ENCODE measurements at regions not wholly inside any gene's neighbourhood (a gene's known extent, or its start where the extent isn't known, plus 50 kb on each side); places are given as distances from the start of the nearest gene placed in this dataset.

GRCh38 chr6:105851113-105851580 is 235.0 kb upstream of the PRDM1 start:
- DNase-seq (ENCODE audit: low read depth in 4 of 4, low spot score in 1 of 4) = no peak

- DNase-seq (ENCODE audit: low read depth in 4 of 4, low spot score in 1 of 4) = no peak
Observed at GRCh38 chr6:105850261-105851112, 235.6 kb upstream of the PRDM1 start.

DNA sequence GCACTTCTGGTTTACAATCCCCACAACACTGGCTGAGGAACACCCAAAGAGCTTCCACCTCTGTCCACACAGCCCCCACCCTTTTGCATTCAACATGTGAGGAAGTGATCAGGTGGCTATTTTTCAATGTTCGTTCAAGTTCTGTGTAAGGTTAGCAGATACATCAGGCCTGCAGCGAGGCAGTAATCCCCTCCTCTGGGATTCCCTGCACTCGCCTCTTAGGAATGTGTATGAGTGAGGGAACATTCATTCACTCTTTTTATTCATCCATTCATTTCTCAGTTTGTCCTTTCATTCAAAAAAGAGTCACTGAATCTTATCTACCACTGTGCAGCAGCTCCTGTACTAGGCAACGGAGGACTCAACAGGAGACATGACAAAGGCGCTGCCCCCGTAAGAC is 236.4 kb upstream of the PRDM1 start:
- no peak for DNase-seq (ENCODE audit: low read depth in 4 of 4, low spot score in 1 of 4)

GRCh38 chr6:105847433-105847832 is 238.7 kb upstream of the PRDM1 start:
- no peak for DNase-seq (ENCODE audit: low read depth in 4 of 4, low spot score in 1 of 4)

- DNase-seq (ENCODE audit: low read depth in 4 of 4, low spot score in 1 of 4) = no peak
Observed at GRCh38 chr6:105844275-105844883, 241.8 kb upstream of the PRDM1 start.

- DNase-seq (ENCODE audit: low read depth in 4 of 4, low spot score in 1 of 4) = no peak
Observed at GRCh38 chr6:105839266-105839665, 246.9 kb upstream of the PRDM1 start.

DNA sequence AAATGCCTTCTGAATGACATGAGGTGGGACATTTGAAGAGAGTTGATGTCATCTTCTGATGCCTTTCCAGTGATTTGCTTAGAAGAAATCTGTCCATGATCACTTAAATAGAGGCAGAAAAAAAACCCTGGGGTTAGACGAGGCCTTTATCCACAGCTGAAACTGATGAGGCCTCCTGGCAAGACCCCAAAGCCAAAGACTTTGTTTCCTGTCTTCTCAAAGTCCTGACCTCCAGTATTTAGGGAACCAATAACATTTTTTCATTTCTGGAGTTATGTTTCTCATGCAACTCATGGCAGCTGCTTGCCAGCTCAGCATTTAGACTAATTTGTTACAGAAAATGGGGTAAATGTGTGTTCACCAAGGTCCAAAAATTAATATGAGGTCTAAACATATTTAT is 248.0 kb upstream of the PRDM1 start:
- no peak for DNase-seq (ENCODE audit: low read depth in 4 of 4, low spot score in 1 of 4)

DNA sequence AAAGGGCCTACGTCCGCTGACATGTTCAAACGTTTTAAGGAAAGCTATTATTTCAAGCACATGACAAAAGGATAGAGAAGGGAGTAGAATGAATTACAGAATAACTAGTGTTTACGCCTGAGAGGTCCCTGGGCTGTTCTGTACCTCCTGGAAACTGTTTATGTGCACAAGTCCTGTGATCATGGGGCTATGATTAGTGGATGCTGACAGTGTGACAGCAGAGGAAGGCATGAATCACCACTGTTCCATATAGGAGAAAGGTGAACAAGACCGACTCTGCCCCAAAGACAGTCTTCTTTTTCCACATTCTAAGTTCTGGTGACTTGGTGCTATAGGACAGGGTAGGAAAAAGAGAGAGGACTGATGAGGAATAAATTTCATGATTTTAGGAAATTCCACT is 249.2 kb upstream of the PRDM1 start:
- no peak for DNase-seq (ENCODE audit: low read depth in 4 of 4, low spot score in 1 of 4)

- no peak for DNase-seq (ENCODE audit: low read depth in 4 of 4, low spot score in 1 of 4)
Observed at GRCh38 chr6:105836379-105836778, 249.8 kb upstream of the PRDM1 start.

GRCh38 chr6:105835373-105835772 is 250.8 kb upstream of the PRDM1 start:
- no peak for DNase-seq (ENCODE audit: low read depth in 4 of 4, low spot score in 1 of 4)

DNA sequence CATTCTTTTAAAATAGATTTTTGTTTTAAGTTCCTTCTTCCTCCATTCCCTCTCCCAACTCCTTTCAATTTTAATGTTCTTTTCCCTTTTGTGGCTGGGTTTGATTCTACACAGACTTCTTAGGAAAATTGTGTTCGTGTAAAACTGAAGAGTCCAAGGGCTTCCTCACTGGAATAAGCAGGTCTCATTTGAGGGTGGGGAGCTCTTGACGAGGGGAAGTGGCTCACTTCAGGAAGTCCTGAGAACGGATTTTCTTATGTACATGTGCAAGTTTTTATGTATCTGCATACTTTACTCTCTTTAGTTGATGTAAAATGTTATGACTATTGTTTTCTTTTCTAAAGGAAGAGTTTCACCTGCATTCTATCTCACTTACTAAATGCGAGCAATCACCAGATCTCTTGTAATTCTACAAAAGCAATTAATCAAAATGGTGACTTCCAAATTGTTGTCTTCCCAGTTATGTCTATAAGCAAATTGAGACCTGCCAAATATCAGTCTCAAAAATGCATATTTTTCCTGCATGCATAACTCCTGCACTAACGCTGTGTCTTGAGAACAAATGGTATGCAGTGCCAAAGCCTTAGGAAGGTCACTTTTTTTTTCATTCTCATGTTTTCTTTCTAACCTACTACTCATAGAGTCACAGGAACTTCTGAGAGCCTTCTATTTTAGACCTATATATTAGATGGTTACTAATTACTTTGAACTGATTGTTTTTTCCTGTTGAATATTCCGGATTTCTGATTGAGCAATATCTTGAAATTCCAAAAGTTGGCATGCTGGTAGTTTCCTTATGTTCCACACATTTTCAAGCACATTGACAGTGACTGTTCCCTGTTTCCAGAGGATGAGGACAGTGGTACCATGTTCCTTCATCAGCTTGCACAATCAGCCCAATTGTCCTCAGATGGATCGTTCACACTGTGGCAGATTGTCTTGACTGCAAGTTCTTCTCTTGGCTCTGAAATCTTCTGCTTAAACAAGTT is 251.9 kb upstream of the PRDM1 start:
- no peak for DNase-seq (ENCODE audit: low read depth in 4 of 4, low spot score in 1 of 4)

DNA sequence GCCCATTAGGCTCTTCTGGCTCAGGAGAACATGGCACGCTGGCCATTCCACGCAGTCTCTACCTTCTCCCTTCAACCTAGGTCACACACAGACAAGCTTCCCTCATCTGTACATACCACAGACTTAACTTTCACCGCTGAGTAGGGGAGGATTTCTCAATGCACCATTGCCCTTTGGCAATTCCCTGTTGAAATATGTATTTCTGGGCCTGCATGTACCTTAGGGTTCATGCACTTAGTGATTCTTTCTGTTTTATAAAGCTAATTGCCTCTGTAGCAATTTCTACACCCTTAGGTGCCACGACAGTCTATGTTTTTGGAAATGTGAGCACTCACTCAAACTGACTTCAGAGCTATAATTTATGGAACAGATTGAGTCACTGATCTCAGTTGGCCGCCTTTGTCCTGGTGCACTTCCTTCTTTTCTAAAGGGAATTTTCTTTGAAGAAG is 253.8 kb upstream of the PRDM1 start:
- no peak for DNase-seq (ENCODE audit: low read depth in 4 of 4, low spot score in 1 of 4)

DNA sequence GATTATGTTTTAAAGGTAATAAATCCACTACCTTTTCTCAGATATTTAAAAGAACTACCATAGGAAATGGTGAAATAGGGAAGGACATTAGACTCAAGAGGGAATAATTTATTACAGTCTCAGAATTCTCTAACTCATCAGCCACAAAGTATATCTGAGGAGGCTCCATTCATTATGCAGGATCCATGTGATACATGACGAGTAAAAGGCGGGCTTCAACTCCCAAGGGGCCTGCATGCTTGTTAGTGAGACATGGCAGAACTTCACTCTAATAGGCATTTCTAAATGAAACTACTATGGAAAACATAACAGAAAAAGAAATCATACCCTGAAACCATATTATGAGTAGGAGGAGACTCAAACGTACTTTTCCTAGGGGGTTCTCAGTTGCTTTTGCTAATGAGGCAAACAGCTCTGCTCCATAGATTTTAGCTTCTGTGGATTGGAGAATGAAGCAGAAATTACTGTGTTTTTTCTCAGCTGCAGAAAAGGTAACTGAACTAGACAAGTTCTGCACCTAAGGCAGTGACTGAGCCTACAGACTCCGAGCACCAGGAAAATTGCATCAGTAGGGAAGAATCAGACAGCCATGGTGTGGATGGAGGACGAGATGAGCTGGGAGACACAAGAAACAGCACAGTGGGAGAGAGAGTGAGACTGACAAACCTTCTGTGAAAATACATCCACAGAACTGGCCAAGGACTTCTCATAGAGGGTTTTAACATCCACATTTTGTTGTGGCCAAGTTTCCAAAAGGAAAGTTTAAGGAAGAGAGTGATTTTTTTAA is 254.6 kb upstream of the PRDM1 start:
- no peak for DNase-seq (ENCODE audit: low read depth in 4 of 4, low spot score in 1 of 4)

GRCh38 chr6:105825210-105825609 is 260.9 kb upstream of the PRDM1 start:
- no peak for DNase-seq (ENCODE audit: low read depth in 4 of 4, low spot score in 1 of 4)

GRCh38 chr6:105824732-105825131 is 261.4 kb upstream of the PRDM1 start:
- no peak for DNase-seq (ENCODE audit: low read depth in 4 of 4, low spot score in 1 of 4)

- DNase-seq (ENCODE audit: low read depth in 4 of 4, low spot score in 1 of 4) = no peak
Observed at GRCh38 chr6:105821777-105822176, 264.4 kb upstream of the PRDM1 start.

GRCh38 chr6:105821027-105821426 is 265.1 kb upstream of the PRDM1 start:
- DNase-seq (ENCODE audit: low read depth in 4 of 4, low spot score in 1 of 4) = no peak

- DNase-seq (ENCODE audit: low read depth in 4 of 4, low spot score in 1 of 4) = no peak
Observed at GRCh38 chr6:105819745-105820144, 266.4 kb upstream of the PRDM1 start.

DNA sequence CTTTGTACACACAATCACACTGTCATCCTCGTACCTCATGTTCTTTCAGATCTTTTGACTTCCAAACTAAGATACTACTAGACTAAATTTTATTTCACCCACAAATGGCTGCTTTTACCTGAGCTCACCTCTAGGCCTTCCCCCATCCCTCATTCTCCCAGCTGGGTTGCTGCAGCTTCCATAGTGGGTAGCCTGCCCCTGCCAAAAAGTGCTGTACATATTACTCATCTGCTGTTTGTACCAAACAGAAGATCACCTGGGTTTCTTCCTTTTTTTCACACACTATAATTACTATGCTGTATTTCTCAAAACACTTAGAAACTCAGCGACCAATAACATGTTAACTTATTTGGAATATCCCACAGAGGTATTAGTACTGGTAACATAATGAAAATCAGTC is 267.6 kb upstream of the PRDM1 start:
- no peak for DNase-seq (ENCODE audit: low read depth in 4 of 4, low spot score in 1 of 4)

DNA sequence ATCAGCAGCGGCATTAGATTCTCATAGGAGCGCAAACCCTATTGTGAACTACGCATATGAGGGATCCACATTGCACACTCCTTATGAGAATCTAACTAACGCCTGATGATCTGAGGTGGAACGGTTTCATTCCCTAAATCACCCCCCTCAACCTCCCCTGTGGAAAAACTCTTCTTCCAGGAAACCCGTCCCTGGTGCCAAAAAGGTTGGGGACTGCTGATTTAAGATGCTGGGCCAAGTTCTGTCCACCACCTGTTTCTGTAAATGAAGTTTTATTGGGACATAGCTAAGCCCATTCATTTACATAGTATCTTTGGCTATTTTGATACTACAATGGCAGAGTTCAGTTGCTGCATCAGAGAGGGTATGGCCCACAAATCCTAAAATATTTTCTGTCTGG is 268.2 kb upstream of the PRDM1 start:
- DNase-seq (ENCODE audit: low read depth in 4 of 4, low spot score in 1 of 4) = no peak

GRCh38 chr6:105817370-105817769 is 268.8 kb upstream of the PRDM1 start:
- no peak for DNase-seq (ENCODE audit: low read depth in 4 of 4, low spot score in 1 of 4)

All from stimulated activated CD4-positive, alpha-beta T cell treated with anti-CD3 and anti-CD28 coated beads, Interleukin-1b, Interleukin-23, amount 100 ng/mL, for 24 hours (primary cell).